Central memory CD8-positive, alpha-beta T cell (primary cell): ENCODE measurements at regions not wholly inside any gene's neighbourhood (a gene's known extent, or its start where the extent isn't known, plus 50 kb on each side); places are given as distances from the start of the nearest gene placed in this dataset.

Experiments used
- ATAC-seq: fragments of 150-1000 bp; cut with Tn5 transposase; replicated peaks from 2 replicates; pipeline ENCODE4 v1.10.0; 2022; ENCODE audit warnings: mild to moderate bottlenecking, moderate FRiP score, moderate number of reproducible peaks; ENCODE audit not compliant: poor library complexity, severe bottlenecking; ENCODE audit errors: extremely low read depth
- DNase-seq, 2 donors: peaks; one replicate each; pipeline ENCODE4 v3.0.0; 2021; ENCODE audit warnings: low spot score in 2 of 2
- H3K27ac Mint-ChIP-seq: one replicate; pipeline ENCODE4 v1.8.0; 2022; ENCODE audit warnings: low read depth, mild to moderate bottlenecking, moderate library complexity, mixed read lengths
- H3K27me3 Mint-ChIP-seq: one replicate; pipeline ENCODE4 v1.8.0; 2022; ENCODE audit warnings: mixed read lengths
- H3K36me3 Mint-ChIP-seq: one replicate; pipeline ENCODE4 v1.8.0; 2022; ENCODE audit warnings: mild to moderate bottlenecking, moderate library complexity, mixed read lengths; ENCODE audit not compliant: insufficient read depth
- H3K4me1 Mint-ChIP-seq: one replicate; pipeline ENCODE4 v1.8.0; 2022; ENCODE audit warnings: mixed read lengths
- H3K4me3 Mint-ChIP-seq: one replicate; pipeline ENCODE4 v1.8.0; 2022; ENCODE audit warnings: mild to moderate bottlenecking, moderate library complexity, mixed read lengths
- H3K9me3 Mint-ChIP-seq: one replicate; pipeline ENCODE4 v1.8.0; 2022; ENCODE audit warnings: mixed read lengths

DNA sequence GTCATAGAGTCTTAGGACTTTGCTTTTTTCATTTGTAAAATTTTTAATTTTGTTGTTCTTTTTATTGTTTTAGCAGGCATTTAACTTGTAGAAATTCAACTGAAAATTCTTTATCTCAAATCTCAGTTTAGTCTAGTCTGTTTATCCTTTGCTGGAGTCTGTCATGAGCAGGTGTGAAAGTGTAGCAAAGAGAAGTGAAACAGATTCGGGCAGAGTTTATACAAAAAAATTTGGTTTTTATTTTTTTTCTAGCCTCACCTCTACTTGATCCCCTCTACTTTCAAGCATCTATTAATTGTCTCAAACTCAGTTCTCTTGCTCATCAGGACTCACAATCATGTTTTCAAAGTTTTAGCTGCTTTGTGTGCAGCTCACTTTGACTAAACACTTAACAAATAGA, 655.2 kb downstream of the HDGFL1 start:
- Mint-ChIP-seq H3K4me3 (no peak overlapping the region), H3K4me1 (no peaks in the 10 kb centered on the region), H3K9me3 (peaks cover 20% of the 10 kb centered on the region), H3K27ac (no peak overlapping the region), H3K27me3 (no peaks in the 10 kb centered on the region), H3K36me3 (no peaks in the 10 kb centered on the region)
- no peak for DNase-seq
- no peak for ATAC-seq

DNA sequence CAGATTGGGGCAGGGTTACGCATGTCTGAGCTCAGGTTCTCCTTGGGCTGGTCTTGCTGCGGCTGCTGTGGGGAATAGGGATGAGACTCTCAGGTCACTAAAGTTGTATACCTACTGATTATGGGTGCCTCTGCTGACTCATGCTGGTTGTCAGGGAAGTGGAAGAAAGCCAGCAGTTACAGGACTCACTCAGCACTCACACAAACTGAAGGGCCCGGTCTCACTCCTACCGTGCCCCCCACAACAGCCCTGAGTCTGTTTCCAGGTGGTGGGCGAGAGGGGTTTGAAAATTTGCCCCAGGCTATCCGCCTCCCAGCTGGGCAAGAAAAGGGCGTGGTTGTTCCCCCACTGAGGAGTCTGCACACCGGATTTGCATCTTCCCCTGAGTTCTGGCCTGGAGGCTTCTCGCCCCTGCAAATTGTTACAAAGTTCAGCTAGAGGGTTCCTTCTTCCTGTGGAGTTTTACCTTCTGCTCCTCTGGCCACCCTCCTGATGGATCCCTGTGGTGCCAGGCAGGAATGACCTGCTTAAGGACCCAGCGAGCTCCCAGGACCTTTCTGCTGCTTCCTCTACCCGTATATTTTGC, 659.2 kb downstream of the HDGFL1 start:
- Mint-ChIP-seq H3K4me3 (no peak overlapping the region), H3K4me1 (no peaks in the 10 kb centered on the region), H3K9me3 (peaks cover 22% of the 10 kb centered on the region), H3K27me3 (no peaks in the 10 kb centered on the region), H3K27ac (no peak overlapping the region), H3K36me3 (no peaks in the 10 kb centered on the region)
- DNase-seq, result no peak
- ATAC-seq, result no peak

DNA sequence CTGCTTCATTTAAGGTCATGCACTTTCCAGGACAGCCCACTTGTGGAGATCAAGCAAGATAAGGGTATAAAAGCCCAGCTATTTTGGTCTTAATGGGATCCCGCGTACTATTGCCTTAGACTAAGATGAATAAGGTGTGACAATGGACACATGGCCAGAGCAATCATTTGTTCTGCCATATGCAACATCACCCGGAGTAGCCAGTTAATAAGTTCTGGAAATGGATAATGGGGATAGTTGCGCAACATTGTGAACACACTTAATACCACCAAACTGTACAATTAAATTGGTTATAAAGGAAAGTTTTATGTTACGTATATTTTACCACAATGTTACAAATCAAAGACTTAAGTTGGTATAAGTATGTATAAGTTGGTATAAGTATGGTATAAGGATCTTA, 674.5 kb downstream of the HDGFL1 start:
- no peaks in the 10 kb centered on the region for H3K36me3 Mint-ChIP-seq
- H3K27ac Mint-ChIP-seq, result no peak overlapping the region
- ATAC-seq, result no peak
- no peaks in the 10 kb centered on the region for H3K4me1 Mint-ChIP-seq
- peaks cover 20% of the 10 kb centered on the region for H3K9me3 Mint-ChIP-seq
- DNase-seq, result no peak
- no peak overlapping the region for H3K4me3 Mint-ChIP-seq
- no peaks in the 10 kb centered on the region for H3K27me3 Mint-ChIP-seq

DNA sequence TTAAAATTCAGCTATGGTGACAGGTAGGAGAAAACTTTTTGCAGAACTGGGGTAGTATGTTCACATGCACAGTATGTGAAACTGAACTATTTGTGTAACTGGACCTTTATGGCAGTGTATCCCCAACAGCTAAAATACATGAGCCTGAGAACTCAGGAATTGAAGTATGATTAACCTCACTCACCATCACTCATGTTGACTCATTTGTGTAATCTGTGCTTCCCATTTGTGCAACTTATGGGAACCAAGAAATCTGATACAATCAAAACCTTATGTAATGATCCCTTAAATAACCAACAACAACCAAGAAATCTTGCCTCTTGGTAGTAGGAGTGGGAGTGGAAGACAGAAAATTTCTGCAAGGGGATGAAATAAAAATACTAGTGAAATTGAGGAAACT, 674.9 kb downstream of the HDGFL1 start:
- H3K27ac Mint-ChIP-seq, result no peak overlapping the region
- H3K36me3 Mint-ChIP-seq, result no peaks in the 10 kb centered on the region
- H3K27me3 Mint-ChIP-seq, result no peaks in the 10 kb centered on the region
- peaks cover 20% of the 10 kb centered on the region for H3K9me3 Mint-ChIP-seq
- H3K4me1 Mint-ChIP-seq, result no peaks in the 10 kb centered on the region
- ATAC-seq, result no peak
- no peak for DNase-seq
- no peak overlapping the region for H3K4me3 Mint-ChIP-seq

DNA sequence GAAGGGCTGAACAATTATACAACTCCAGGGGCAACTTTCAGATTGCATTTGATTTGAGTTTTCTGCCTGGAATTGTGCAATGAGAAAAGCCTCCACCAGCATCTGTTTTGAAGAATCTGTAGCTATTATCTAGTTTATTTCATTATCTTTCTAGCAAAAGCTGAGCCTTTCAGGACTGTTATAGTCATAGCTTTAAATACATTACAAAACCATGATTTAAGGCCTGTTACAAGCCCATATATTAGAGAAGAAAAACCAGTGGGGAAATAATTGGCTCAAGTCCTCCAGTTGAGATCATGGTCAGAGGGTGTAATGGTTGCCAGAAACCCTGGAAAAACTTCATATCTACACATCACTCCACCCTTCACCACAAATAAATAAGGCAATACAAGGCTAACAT, 676.2 kb downstream of the HDGFL1 start:
- H3K36me3 Mint-ChIP-seq, result no peaks in the 10 kb centered on the region
- H3K9me3 Mint-ChIP-seq, result peaks cover 17% of the 10 kb centered on the region
- ATAC-seq (no peak), DNase-seq (no peak)
- no peak overlapping the region for H3K4me3 Mint-ChIP-seq
- H3K4me1 Mint-ChIP-seq, result no peaks in the 10 kb centered on the region
- no peaks in the 10 kb centered on the region for H3K27me3 Mint-ChIP-seq
- no peak overlapping the region for H3K27ac Mint-ChIP-seq

DNA sequence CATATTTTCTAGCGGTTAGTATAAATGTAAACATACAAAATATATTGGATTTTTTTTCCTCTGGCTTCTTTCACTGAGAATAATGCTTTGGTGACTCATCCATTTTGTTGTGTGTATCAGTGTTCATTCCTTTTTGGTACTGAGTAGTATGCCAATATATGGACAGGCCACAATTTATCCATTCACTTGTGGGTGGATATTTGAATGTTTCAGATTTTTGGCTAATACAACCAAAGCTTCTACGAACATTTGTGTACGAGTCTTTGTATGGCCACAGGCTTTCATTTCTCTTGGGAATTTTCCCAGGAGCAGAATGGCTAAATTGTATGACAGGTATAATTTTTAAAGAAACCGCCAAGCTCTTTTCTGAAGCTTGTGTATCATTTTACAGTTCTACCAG, 677.5 kb downstream of the HDGFL1 start:
- DNase-seq (no peak), ATAC-seq (no peak)
- no peaks in the 10 kb centered on the region for H3K27me3 Mint-ChIP-seq
- H3K36me3 Mint-ChIP-seq, result no peaks in the 10 kb centered on the region
- no peak overlapping the region for H3K27ac Mint-ChIP-seq
- no peaks in the 10 kb centered on the region for H3K4me1 Mint-ChIP-seq
- no peak overlapping the region for H3K4me3 Mint-ChIP-seq
- H3K9me3 Mint-ChIP-seq, result peaks cover 15% of the 10 kb centered on the region

DNA sequence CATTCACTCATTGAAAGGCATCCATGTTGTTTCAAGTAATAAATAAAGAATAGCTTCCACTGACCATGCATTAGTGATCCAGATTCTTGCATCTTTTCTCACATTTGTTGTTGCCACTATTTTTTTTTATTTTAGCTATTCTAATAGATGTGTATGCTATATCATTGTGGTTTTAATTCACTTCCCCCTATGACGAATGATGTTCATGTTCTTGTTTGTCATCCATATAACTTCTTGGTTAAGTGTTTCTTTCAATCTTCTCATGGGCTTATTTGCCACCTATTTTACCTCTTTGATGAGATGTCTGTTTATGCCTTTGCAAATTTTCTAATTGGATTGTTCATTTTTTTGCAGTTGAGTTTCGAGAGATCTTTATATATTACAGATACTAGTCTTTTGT, 681.2 kb downstream of the HDGFL1 start:
- DNase-seq (no peak), ATAC-seq (no peak)
- no peak overlapping the region for H3K4me3 Mint-ChIP-seq
- peaks cover 18% of the 10 kb centered on the region for H3K9me3 Mint-ChIP-seq
- no peak overlapping the region for H3K27ac Mint-ChIP-seq
- no peaks in the 10 kb centered on the region for H3K27me3 Mint-ChIP-seq
- H3K4me1 Mint-ChIP-seq, result no peaks in the 10 kb centered on the region
- H3K36me3 Mint-ChIP-seq, result no peaks in the 10 kb centered on the region

DNA sequence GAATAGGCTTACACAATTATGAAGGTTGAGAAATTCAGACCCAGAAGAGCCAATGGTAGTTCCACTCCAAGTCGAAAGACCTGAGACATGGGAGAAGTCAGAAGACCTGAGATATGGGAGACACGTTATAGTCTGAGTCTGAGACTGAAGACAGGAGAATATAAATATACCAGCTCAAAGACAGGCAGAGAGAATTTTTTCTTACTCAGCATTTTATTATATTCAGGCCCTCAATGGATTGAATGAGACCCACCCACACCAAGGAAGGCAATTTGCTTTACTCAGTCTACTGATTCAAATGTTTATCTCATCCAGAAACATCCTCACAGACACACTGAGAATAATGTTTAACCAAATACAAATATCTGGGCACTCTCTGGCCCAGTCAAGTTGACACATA, 693.5 kb downstream of the HDGFL1 start:
- H3K9me3 Mint-ChIP-seq, result peaks cover 45% of the 10 kb centered on the region
- H3K36me3 Mint-ChIP-seq, result no peaks in the 10 kb centered on the region
- no peak overlapping the region for H3K27ac Mint-ChIP-seq
- no peaks in the 10 kb centered on the region for H3K4me1 Mint-ChIP-seq
- DNase-seq (no peak), ATAC-seq (no peak)
- no peak overlapping the region for H3K4me3 Mint-ChIP-seq
- no peaks in the 10 kb centered on the region for H3K27me3 Mint-ChIP-seq

DNA sequence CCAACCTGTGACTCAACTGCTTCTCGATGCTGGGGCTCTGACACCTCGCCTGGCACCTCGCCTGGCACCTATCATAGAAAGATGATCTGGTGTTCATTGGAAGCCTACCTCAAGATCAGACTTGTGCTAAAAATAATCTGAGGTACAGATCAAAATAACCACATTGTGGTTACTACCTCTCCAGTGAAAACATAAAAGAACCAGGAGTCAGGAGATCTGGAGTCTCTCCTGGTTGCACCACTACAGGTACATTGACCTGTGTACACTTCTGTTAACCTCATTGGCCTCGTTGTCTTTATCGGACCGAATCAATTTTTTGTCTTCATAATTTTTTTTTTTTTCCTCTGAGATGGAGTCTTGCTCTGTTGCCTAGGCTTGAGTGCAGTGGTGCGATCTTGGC, 695.9 kb downstream of the HDGFL1 start:
- H3K27ac Mint-ChIP-seq, result no peak overlapping the region
- no peak overlapping the region for H3K4me3 Mint-ChIP-seq
- no peaks in the 10 kb centered on the region for H3K36me3 Mint-ChIP-seq
- no peak for ATAC-seq
- DNase-seq, result no peak
- peaks cover 36% of the 10 kb centered on the region for H3K9me3 Mint-ChIP-seq
- no peaks in the 10 kb centered on the region for H3K27me3 Mint-ChIP-seq
- H3K4me1 Mint-ChIP-seq, result no peaks in the 10 kb centered on the region

DNA sequence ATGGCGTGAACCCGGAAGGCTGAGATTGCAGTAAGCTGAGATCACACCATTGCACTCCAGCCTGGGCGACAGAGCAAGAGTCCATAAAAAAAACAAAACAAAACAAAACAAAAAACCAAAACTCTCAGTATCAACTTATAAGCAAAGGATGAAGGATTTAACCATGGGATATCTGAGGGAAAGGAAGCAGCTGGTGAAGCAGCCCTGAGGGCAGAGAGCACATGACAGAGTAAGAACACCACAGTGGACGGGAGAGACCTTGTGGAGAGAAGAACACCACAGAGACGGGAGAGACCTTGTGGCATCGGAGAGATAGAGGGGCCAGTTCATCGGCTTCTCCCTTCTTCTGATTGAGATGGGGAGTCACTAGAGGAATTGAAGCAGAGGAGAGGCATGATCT, 697.2 kb downstream of the HDGFL1 start:
- Mint-ChIP-seq H3K4me1 (no peaks in the 10 kb centered on the region), H3K4me3 (no peak overlapping the region), H3K27ac (no peak overlapping the region), H3K27me3 (no peaks in the 10 kb centered on the region), H3K9me3 (peaks cover 25% of the 10 kb centered on the region), H3K36me3 (no peaks in the 10 kb centered on the region)
- ATAC-seq (no peak), DNase-seq (no peak)

DNA sequence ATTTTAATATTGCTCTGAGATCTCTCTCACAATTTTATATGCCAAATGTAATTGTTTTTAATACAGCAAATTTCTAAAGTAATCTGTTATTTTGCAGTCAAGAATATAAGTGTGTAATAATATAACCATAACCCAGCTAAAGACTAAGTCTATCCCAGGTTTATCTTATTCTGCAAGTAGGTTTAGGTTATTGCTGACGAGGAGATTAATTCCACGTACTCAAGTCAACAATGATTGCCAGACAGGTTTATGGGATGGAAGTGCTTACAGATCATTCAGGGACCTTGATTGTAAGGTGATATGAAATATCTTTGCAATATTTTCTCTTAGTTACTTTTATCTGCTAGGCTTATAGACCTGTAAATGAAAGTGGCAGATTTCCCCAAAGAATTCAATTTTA, 698.3 kb downstream of the HDGFL1 start:
- no peak overlapping the region for H3K27ac Mint-ChIP-seq

DNA sequence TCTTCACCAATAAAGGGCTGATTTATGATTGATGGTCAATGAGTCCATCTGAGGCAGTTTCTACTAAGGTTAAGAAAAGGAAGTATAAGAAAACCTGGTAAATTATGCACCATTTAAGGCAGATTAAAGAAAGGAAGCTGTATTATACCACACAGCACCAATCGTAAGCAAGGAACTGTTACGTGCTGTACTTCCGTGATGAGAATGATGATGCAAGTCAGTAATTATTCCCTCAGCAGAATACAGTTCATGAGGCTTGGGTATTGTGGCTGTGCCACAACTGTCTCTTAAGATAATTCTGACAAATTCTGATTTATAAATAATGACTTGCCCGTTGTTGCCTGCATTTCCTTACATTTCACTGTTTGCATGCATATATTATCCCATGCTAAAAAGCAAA, 699.0 kb downstream of the HDGFL1 start:
- Mint-ChIP-seq H3K27me3 (no peaks in the 10 kb centered on the region), H3K4me3 (no peak overlapping the region)

More for the DNA sequence above, 698.3 kb downstream of the HDGFL1 start:
- Mint-ChIP-seq H3K4me1 (no peaks in the 10 kb centered on the region), H3K4me3 (no peak overlapping the region), H3K27me3 (no peaks in the 10 kb centered on the region), H3K36me3 (no peaks in the 10 kb centered on the region), H3K9me3 (peaks cover 20% of the 10 kb centered on the region)
- no peak for ATAC-seq
- no peak for DNase-seq

DNA sequence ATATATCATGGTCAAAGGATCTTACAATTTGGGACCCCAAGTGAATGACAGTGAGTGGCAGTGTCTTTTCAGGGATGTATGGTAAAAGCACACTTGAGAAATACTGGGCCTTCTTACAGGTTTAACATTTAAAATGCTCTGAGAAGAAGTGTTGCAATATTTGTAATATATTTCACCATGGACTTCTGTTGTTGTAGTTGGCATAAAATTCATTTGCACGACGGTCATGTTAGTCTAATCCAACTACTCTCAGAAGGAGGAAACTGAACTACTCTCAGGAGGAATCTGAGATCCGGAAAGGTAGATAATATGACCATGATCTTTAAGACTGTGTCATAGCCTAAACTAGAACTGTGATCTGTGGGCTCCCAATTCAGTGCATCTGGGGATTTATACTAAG, 700.1 kb downstream of the HDGFL1 start:
- ATAC-seq (no peak), DNase-seq (no peak)
- H3K4me1 Mint-ChIP-seq, result no peaks in the 10 kb centered on the region
- no peak overlapping the region for H3K27ac Mint-ChIP-seq
- peaks cover 9% of the 10 kb centered on the region for H3K9me3 Mint-ChIP-seq
- no peak overlapping the region for H3K4me3 Mint-ChIP-seq
- H3K36me3 Mint-ChIP-seq, result no peaks in the 10 kb centered on the region
- no peaks in the 10 kb centered on the region for H3K27me3 Mint-ChIP-seq

More for the DNA sequence above, 699.0 kb downstream of the HDGFL1 start:
- DNase-seq (no peak), ATAC-seq (no peak)
- Mint-ChIP-seq H3K4me1 (no peaks in the 10 kb centered on the region), H3K36me3 (no peaks in the 10 kb centered on the region), H3K9me3 (peaks cover 17% of the 10 kb centered on the region), H3K27ac (no peak overlapping the region)

DNA sequence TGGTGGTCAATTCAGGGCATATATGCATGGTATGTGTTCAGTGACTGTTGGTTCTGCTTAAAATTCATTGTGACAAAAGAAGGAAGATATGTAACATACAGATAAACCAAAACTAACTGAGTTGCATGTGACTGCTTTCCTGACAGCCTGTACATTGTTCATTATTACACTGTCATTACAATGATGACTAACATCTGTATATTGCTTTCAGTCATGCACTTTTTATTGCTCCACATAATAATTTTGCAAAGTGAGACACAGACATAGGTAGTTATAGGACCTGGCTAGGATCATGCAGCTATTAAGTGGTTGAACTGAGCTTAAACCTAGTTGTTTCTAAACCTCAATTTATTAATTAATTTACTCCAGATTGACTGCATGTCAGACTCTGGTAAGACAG, 703.2 kb downstream of the HDGFL1 start:
- H3K27ac Mint-ChIP-seq, result no peak overlapping the region
- no peaks in the 10 kb centered on the region for H3K36me3 Mint-ChIP-seq
- DNase-seq, result no peak
- no peaks in the 10 kb centered on the region for H3K9me3 Mint-ChIP-seq
- H3K4me1 Mint-ChIP-seq, result no peaks in the 10 kb centered on the region
- no peak overlapping the region for H3K4me3 Mint-ChIP-seq
- no peaks in the 10 kb centered on the region for H3K27me3 Mint-ChIP-seq
- no peak for ATAC-seq
